Astrocyte of the cerebellum (primary cell): ENCODE measurements at regions not wholly inside any gene's neighbourhood (a gene's known extent, or its start where the extent isn't known, plus 50 kb on each side); places are given as distances from the start of the nearest gene placed in this dataset.
"Not testable (repeated sequence)": the region's sequence is repeated elsewhere in the genome, so short reads cannot be mapped to it uniquely, and the experiment has no call there.

Experiments
- DNase-seq: peaks from one replicate; pipeline ENCODE4 v3.0.0-alpha.2; 2011; ENCODE audit warnings: low read depth
- H3K4me3 ChIP-seq: 2 replicates; pipeline ENCODE4 v1.5.1; 2011; ENCODE audit warnings: mild to moderate bottlenecking, low read depth, low read length, moderate library complexity
- CTCF ChIP-seq: IDR thresholded peaks from 2 replicates; pipeline ENCODE4 v1.5.1; 2012; ENCODE audit warnings: low read length, low read depth, moderate library complexity, mild to moderate bottlenecking; ENCODE audit errors: missing control alignments
- in situ Hi-C: cut with HindIII; loops from 2 replicates; pipeline ENCODE4 v1.10.0; 2017; ENCODE audit warnings: low sequenced_read_pairs

GRCh38 chr18:65671621-65672415, 79.0 kb upstream of the CDH7 start:
- in situ Hi-C loops = no loop called here
- no peak for TF ChIP-seq CTCF
- no peak overlapping the region for H3K4me3 ChIP-seq
- DNase-seq = no peak

- H3K4me3 ChIP-seq, in situ Hi-C loops, DNase-seq: not testable (repeated sequence)
These were observed 80.7 kb upstream of the CDH7 start for GRCh38 chr18:65670145-65670544.

GRCh38 chr18:65661391-65661790, 89.4 kb upstream of the CDH7 start:
- in situ Hi-C loops = no loop called here
- no peak overlapping the region for H3K4me3 ChIP-seq

GRCh38 chr18:65659912-65660311, 90.9 kb upstream of the CDH7 start:
- TF ChIP-seq CTCF = no peak
- no peak for DNase-seq
- in situ Hi-C loops = no loop called here
- H3K4me3 ChIP-seq = no peak overlapping the region

More at GRCh38 chr18:65661391-65661790, 89.4 kb upstream of the CDH7 start:
- no peak for TF ChIP-seq CTCF
- no peak for DNase-seq

GRCh38 chr18:65659312-65659711, 91.5 kb upstream of the CDH7 start:
- TF ChIP-seq CTCF = no peak
- DNase-seq = no peak
- in situ Hi-C loops = no loop called here
- H3K4me3 ChIP-seq = no peak overlapping the region

GRCh38 chr18:65651192-65651591, 99.6 kb upstream of the CDH7 start:
- in situ Hi-C loops = no loop called here
- TF ChIP-seq CTCF = no peak

GRCh38 chr18:65632236-65632635, 118.6 kb upstream of the CDH7 start:
- DNase-seq = no peak
- no peak overlapping the region for H3K4me3 ChIP-seq
- in situ Hi-C loops = no loop called here
- TF ChIP-seq CTCF = no peak

More at GRCh38 chr18:65651192-65651591, 99.6 kb upstream of the CDH7 start:
- no peak overlapping the region for H3K4me3 ChIP-seq
- no peak for DNase-seq
